ENCODE measurements at regions not wholly inside any gene's neighbourhood (a gene's known extent, or its start where the extent isn't known, plus 50 kb on each side); places are given as distances from the start of the nearest gene placed in this dataset.

DNA sequence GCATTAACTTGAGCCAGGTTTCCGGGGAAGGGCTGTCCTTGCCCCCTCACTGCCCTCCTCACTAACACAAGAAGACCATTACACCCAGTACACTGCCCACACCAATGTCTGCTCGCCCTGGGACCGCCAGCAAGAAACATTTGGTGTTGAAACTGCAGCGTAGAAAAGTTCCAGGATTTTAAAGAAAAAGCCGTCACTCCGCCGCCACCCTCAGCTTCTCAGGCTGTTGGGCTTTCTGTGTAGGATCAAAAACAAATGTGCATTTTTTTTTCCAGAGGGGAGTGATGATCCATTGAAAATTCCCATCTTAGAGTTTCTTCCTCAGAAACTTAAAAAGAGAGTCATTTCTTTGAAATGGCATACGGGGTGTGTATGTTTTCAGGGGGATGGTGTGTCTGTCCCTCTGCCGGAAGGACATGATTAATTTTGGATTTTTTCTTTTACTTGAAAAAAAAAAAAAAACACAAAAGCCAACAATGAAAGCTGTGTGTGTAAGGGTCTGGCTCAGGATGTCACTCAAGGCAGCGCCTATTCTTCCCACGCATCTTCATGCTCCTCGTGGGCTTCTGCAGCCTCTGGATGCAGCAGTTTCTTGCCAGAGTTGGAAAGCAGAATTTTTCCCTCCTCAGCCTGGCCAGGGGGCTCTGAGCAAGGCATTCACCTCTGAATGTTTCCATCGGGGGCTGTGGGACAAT lies 184.9 kb downstream of the GLI2 start:
- TF ChIP-seq, protein P1, sequence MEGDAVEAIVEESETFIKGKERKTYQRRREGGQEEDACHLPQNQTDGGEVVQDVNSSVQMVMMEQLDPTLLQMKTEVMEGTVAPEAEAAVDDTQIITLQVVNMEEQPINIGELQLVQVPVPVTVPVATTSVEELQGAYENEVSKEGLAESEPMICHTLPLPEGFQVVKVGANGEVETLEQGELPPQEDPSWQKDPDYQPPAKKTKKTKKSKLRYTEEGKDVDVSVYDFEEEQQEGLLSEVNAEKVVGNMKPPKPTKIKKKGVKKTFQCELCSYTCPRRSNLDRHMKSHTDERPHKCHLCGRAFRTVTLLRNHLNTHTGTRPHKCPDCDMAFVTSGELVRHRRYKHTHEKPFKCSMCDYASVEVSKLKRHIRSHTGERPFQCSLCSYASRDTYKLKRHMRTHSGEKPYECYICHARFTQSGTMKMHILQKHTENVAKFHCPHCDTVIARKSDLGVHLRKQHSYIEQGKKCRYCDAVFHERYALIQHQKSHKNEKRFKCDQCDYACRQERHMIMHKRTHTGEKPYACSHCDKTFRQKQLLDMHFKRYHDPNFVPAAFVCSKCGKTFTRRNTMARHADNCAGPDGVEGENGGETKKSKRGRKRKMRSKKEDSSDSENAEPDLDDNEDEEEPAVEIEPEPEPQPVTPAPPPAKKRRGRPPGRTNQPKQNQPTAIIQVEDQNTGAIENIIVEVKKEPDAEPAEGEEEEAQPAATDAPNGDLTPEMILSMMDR (IDR thresholded peaks at IDR 0.05), result no peak
- TF ChIP-seq POLR2A (IDR thresholded peaks at IDR 0.05) (no peak), EP300 (IDR thresholded peaks at IDR 0.05) (no peak)
